GM18502 (cell line): ENCODE measurements at regions not wholly inside any gene's neighbourhood (a gene's known extent, or its start where the extent isn't known, plus 50 kb on each side); places are given as distances from the start of the nearest gene placed in this dataset.

ENCODE experiments used
- ATAC-seq: cut with Tn5 transposase; IDR thresholded peaks from one replicate; pipeline ENCODE4 v1.9.1; 2021; ENCODE audit warnings: mild to moderate bottlenecking; ENCODE audit not compliant: unreplicated experiment, poor library complexity

DNA sequence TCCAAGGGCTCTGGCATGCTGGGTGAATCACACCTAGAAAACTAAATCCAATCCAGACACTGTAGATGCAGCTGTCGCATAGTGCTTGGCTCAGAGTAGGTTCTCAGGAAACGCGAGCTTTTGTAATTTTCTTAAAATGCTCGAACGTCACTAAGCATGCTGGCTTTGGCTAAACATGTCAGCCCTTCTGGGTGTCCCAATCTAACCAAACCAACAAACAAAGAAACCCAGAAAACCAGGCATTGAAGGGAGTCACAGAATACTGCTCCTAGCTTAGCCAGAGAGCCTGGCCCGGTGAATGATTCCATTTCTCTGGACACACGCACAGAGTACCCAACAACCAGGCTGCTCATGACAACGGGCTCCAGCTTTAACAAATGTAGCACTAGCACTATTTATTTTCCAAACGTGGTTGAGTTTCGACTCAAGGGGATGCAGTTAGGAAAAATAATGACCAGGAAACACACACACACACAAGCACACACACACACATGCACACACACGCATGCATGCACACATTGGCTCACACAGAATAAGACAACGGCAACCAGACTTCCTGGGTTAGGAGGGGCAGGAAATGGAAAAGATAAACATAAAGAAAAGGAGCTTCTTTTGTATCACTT is 492.6 kb downstream of the MIAT start:
- no peak for ATAC-seq

DNA sequence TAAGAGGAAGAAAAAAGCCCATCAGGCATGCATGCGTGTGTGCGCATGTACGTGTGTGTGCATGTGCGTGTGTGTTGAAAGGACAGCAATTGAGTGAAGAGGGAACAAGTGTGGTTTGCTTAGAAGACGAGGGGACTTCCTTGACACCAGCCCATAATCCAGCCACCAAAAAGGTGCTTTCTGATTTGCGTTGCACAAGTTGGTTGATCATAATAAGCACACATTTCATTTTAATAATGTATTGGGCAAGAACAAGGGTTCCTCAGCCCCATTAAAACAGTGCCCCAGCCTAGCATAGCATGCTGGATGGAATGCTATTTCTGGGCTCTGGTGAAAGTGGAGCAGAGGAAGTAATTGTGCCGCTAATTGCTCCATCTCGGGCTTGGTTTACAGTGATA is 493.2 kb downstream of the MIAT start:
- no peak for ATAC-seq

DNA sequence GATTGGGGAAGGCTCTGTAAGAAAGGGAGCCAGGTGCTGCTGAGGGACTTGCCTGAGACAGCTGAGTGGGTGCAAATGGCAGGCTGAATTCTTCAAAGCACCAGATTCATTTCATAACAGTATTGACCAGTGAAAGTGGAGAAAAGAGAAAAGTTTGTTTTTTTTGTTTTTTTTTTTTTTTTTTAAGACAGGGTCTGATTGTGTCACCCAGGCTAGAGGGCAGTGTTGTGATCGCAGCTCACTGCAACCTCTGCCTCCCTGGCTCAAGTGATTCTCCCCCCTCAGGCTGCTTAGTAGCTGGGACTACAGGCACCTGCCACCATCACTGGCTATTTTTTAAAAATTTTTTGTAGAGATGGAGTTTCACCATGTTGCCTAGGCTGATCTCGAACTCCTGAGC is 494.0 kb downstream of the MIAT start:
- no peak for ATAC-seq

DNA sequence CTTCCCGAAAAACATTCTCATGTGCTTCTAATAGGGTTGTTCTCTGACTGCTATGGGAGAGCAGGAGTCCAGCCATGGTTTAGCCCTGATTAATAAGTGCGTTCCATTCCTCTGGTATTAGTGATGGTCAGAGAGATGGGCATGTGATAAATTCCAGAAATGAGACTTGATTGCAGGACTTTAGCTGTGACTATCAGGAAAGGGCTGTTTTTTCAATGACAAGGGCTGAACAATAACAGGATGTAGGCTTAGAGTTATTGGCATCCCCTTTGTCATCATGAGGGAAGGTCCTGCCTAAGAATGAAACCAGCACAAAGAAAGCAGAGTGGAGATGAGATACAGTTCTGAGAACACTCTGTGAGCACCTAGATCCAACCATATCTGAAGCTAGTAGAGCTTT is 494.6 kb downstream of the MIAT start:
- ATAC-seq = no peak

- ATAC-seq = no peak
Observed at GRCh38 chr22:27152883-27153282, 495.5 kb downstream of the MIAT start.

- no peak for ATAC-seq
Observed at GRCh38 chr22:27153386-27153785, 496.0 kb downstream of the MIAT start.

DNA sequence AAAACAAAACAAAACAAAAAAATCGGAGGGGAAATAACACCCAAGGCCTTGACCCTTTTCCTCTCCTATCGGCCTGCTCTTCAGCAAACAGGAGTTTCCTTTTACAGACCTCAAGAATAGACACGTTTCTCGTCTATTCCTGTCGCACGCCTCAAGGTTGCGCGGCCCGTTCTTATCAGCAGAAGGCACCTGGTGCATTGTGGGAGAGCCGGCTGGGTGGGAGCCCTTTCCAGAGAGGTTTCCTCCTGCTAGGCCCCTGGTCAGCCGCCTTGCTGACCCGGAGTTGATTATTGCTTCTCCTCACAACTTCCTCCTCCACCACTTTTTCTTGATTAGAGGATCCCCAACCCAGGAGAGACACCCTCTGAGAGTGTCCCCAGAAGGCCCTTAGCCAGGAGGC is 497.3 kb downstream of the MIAT start:
- no peak for ATAC-seq

GRCh38 chr22:27156821-27157489 is 499.6 kb downstream of the MIAT start:
- no peak for ATAC-seq

DNA sequence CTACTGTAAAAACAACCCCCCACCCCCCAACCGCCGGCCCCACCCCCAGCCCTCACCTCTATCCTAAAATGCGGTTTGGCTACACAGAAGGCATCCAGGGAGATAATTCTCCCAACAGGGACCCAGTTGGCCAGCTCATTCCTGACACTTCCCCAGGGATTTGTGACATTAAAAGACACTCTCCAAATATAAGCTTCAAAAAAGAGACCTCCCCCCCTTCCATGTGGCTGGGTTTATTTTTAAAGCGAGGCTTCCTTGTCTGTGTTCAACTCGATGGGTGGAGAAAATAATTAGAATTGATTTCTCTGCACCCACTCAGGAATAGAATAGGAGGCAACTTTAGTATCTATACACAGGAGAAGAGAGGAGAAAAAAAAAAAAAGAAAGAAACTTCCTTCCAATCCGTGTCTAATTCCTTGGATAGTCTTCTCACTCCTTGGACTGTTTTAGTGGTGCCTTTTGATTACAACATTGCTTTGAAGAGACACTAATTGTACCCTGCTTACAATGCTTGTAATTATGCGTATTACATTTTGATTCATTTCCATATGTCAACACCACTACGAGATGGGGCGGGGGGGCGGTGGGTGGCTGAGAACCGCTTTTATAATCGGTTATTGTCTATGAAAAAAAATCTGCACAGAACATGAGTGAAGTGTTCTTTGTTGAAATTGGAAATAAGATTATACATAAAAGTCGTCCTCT is 500.4 kb downstream of the MIAT start:
- ATAC-seq = no peak

DNA sequence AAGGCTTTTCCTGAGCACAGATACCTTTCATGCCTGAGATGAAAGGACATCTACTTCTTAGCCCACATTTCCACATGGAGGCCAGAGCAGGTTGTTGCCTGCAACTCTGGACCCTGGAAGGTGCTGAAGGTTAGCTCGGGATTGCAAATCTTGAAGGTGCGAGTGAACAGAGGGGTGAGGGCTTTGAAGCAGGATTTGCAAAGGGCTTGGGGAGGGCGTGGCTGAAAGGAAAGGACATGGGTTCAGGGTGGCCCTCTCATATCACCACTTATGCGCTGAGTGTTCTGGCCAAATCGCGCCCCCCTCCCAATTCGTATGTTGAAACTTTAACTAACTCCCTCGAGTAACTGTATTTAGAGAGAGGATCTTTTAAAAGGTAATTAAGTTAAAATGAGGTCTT is 501.6 kb downstream of the MIAT start:
- no peak for ATAC-seq

DNA sequence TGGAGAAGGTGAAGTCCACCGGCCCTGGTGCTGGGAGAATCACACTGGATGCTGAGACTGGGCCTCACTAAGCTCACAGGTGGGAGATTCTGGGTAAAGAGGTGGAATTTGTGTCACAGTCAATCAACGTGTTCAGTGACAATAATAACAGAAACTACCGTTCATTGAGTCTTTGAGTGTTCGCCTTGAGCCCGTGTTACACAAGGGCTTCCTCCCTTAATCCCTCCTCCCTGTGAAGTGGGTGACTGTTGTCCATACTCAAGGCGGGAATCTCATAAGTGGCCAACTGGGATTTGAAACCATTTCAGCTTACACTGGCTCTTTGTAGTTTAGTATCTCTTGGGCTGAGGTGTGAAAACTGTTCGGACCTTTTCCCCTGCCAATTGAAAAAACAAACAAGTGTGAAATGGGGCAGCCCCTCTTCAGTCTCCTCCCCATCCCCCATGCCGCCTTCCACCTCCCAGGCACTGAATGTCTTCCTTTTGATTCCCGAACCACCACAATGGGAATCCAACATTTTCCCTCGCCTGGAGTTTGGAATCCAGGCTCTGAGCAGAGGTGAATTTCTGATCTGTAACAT is 502.4 kb downstream of the MIAT start:
- ATAC-seq = no peak

- ATAC-seq = no peak
Observed at GRCh38 chr22:27163162-27164137, 506.1 kb downstream of the MIAT start.

- ATAC-seq = no peak
Observed at GRCh38 chr22:27164781-27165503, 507.6 kb downstream of the MIAT start.

DNA sequence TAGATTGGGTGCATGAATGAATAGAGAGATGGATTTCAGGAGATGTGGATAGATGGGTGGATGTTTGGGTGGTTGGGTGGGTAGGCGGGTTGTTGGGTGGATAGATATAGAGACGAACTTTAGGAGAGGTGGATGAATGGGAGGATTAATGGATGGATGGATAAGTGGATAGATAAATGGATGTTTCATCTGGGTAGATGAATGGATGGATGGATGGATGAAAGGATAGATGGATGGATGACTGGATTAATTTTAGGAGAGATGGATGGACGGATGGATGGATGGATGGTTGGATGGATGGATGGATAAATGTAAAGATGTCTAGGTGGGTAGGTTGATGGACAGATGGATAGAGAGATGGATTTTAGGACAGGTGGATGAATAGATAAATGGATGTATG is 511.3 kb downstream of the MIAT start:
- ATAC-seq = no peak

DNA sequence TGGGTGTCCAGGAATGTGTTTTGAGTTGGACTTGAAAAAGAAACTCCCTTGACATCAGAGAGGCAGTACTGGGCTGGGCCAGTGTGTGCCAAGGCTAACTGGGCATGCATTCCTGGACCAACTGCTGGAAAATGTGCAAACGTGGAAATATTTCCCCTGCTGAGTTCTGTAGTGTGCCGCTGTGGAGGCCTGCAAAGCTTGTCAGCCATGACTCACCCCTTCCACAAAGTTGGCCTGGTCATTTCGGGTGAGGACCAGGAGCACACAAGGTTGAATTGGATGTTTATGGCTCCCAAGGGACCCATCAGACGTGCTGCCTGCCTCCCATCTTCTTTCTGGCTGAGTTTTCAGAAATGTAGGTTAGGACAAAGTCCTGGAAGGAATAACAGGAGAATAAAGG is 513.1 kb downstream of the MIAT start:
- ATAC-seq = no peak

DNA sequence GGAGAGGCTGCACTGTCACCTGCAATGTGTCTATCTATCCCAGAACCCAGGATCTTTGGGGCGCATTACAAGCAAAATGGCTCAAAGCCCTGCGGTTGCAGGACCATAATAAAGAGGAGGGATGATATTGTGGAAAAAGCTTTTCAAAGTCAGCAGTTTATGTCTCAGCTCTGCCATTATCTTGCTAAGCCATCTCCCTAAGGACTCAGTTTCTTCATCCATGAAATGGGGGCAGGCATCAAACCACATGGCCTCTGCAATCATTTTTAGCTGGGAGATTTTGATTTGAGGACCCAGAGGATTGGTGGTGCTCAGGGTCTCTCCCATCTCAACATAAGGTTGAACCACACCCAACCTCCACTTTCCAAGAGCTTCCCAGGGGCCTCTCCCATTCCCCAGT is 513.8 kb downstream of the MIAT start:
- ATAC-seq = no peak

DNA sequence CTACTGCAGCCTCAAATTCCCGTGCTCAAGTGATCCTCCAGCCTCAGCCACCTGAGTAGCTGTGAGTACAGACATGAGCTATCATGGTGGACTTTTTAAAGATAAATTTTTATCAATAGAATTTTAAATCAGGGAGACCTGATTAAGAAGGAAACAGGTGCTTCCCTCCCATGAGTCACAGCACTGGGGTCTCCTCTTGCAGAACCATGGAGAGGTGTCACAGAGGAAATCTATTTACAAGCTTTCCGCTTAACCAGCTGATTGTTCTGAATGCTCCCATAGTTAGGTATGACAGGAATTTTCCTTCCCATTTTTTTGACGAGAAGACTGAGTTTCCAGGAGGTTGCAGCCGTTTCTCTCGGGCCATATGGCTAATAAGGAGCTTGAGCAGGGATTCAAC is 516.1 kb downstream of the MIAT start:
- ATAC-seq = no peak

DNA sequence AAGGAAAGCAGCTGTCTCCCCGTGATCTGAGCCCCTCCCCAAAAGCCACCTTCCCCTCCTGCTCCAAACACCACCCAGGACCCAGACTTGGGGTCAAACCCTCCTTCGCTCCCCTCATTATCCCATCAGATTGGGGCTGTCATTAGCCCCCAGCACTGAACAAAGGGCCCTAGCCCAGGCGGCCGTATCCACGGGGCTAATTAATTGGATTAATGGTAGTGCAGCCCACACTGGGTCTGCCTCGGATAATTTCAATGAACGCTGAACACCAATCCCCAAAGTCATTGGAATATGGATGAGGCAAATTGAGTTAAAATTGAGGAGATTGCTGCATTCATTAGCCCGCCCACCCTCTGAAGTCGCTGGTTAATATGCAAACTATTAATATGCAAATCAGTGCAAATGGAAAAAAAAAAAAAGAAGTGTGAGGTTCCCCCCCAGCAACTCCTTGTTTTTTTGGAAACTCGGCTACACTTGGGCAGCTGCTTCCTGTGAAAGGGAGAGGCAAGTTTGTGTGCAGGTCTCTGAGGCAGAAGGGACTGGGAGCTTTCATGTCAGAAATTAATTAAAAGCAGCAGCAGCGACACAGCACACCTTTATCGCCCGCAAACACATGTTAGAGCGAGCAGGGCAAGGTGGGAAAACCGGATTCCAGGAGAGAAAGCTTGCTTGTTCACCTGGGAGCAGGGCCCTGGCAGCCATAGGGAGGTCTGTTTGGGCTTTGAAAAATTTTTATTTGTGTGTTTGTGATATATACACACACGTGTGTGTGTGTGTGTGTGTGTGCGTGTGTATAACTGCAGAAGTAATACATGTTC is 517.8 kb downstream of the MIAT start:
- no peak for ATAC-seq

GRCh38 chr22:27175974-27176373 is 518.6 kb downstream of the MIAT start:
- no peak for ATAC-seq
